GM12891 (cell line): ENCODE measurements at regions not wholly inside any gene's neighbourhood (a gene's known extent, or its start where the extent isn't known, plus 50 kb on each side); places are given as distances from the start of the nearest gene placed in this dataset.

Experiments
- POLR2A ChIP-seq: IDR thresholded peaks from 2 replicates; pipeline ENCODE4 v1.6.1; 2011; ENCODE audit warnings: low read depth, low read length, control low read depth
- POLR2AphosphoS5 ChIP-seq: IDR thresholded peaks from 2 replicates; pipeline ENCODE4 v1.6.1; 2011; ENCODE audit warnings: low read depth, low read length, control low read depth
- POU2F2 ChIP-seq: IDR thresholded peaks from 2 replicates; pipeline ENCODE4 v1.6.1; 2011; ENCODE audit warnings: low read depth, mild to moderate bottlenecking, control low read depth, low read length, moderate library complexity
- SPI1 ChIP-seq: IDR thresholded peaks from 2 replicates; pipeline ENCODE4 v1.6.1; 2011; ENCODE audit warnings: low read depth, low read length, control low read depth
- TAF1 ChIP-seq: IDR thresholded peaks from 2 replicates; pipeline ENCODE4 v1.6.1; 2011; ENCODE audit warnings: low read depth, low read length, control low read depth

DNA sequence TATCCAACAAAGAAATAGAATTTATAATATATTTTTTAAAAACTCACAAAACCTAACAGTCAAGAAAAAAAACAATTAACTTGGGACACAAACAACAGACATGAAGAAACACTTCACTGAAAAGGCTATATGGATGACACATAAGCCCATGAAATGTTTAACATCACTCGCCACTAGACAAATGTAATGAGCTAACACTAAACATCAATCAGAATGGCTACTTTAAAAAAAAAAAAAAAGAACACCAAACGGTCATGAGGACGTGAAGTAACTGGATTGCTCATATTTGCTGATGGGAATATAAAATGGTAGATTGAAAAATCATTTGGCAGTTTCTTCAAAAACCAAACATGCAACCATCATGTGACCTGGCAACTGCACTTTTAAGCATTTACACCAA, 97.3 kb upstream of the RGPD4 start:
- no peak for TF ChIP-seq POLR2A
- no peak for TF ChIP-seq POLR2AphosphoS5
- TF ChIP-seq TAF1, result no peak
- no peak for TF ChIP-seq SPI1
- no peak for TF ChIP-seq POU2F2
